Gastroesophageal sphincter (tissue), 3 donors: ENCODE measurements at regions not wholly inside any gene's neighbourhood (a gene's known extent, or its start where the extent isn't known, plus 50 kb on each side); places are given as distances from the start of the nearest gene placed in this dataset.

ENCODE experiments used
- CTCF ChIP-seq, 4 experiments: fragments of 200-600 bp in 2 of 4; fragments of 450-650 bp in 2 of 4; sonication (generic) in 1 of 4; IDR thresholded peaks; one replicate each; pipeline ENCODE4 v1.5.1; 2017 to 2019; ENCODE audit warnings: antibody characterized with exemption in 4 of 4, mild to moderate bottlenecking in 2 of 4, moderate library complexity in 2 of 4
- POLR2A ChIP-seq, 2 donors: fragments of 450-650 bp; IDR thresholded peaks; one replicate each; pipeline ENCODE4 v1.6.1; 2017; ENCODE audit warnings: antibody characterized with exemption in 2 of 2, mild to moderate bottlenecking in 2 of 2, moderate library complexity in 1 of 2

- TF ChIP-seq CTCF (IDR thresholded peaks at IDR 0.05) (no peak), POLR2A (IDR thresholded peaks at IDR 0.05) (no peak)
These were observed 60.8 kb upstream of the FOXF1 start for GRCh38 chr16:86449446-86450095.
